GM21619 (cell line): ENCODE measurements at regions not wholly inside any gene's neighbourhood (a gene's known extent, or its start where the extent isn't known, plus 50 kb on each side); places are given as distances from the start of the nearest gene placed in this dataset.

ENCODE experiments used
- ATAC-seq: cut with Tn5 transposase; IDR thresholded peaks from one replicate; pipeline ENCODE4 v1.9.1; 2021; ENCODE audit not compliant: unreplicated experiment

GRCh38 chr12:132426349-132427173, 63.4 kb upstream of the FBRSL1 start:
- no peak for ATAC-seq

- no peak for ATAC-seq
Measured at GRCh38 chr12:132424811-132425210, 65.1 kb upstream of the FBRSL1 start.

GRCh38 chr12:132423820-132424645, 65.9 kb upstream of the FBRSL1 start:
- ATAC-seq: no peak

GRCh38 chr12:132423251-132423819, 66.6 kb upstream of the FBRSL1 start:
- ATAC-seq: no peak

GRCh38 chr12:132422381-132423043, 67.4 kb upstream of the FBRSL1 start:
- ATAC-seq: no peak

- no peak for ATAC-seq
Measured at GRCh38 chr12:132422040-132422380, 67.9 kb upstream of the FBRSL1 start.

- ATAC-seq: no peak
Measured at GRCh38 chr12:132419631-132420246, 70.2 kb upstream of the FBRSL1 start.

GRCh38 chr12:132418393-132418925, 71.5 kb upstream of the FBRSL1 start:
- no peak for ATAC-seq

GRCh38 chr12:132417741-132418140, 72.2 kb upstream of the FBRSL1 start:
- ATAC-seq: no peak

GRCh38 chr12:132416827-132417226, 73.1 kb upstream of the FBRSL1 start:
- ATAC-seq: no peak

- no peak for ATAC-seq
Measured at GRCh38 chr12:132416121-132416673, 73.8 kb upstream of the FBRSL1 start.

GRCh38 chr12:132415327-132416120, 74.4 kb upstream of the FBRSL1 start:
- ATAC-seq: no peak

GRCh38 chr12:132414634-132415326, 75.2 kb upstream of the FBRSL1 start:
- ATAC-seq: peak; percentile 91

GRCh38 chr12:132413931-132414588, 75.9 kb upstream of the FBRSL1 start:
- ATAC-seq: no peak

- no peak for ATAC-seq
Measured at GRCh38 chr12:132411457-132411856, 78.5 kb upstream of the FBRSL1 start.

GRCh38 chr12:132410849-132411248, 79.1 kb upstream of the FBRSL1 start:
- no peak for ATAC-seq

- no peak for ATAC-seq
Measured at GRCh38 chr12:132410296-132410625, 79.7 kb upstream of the FBRSL1 start.

- no peak for ATAC-seq
Measured at GRCh38 chr12:132409495-132410295, 80.3 kb upstream of the FBRSL1 start.
